ENCODE measurements at regions not wholly inside any gene's neighbourhood (a gene's known extent, or its start where the extent isn't known, plus 50 kb on each side); places are given as distances from the start of the nearest gene placed in this dataset.

DNA sequence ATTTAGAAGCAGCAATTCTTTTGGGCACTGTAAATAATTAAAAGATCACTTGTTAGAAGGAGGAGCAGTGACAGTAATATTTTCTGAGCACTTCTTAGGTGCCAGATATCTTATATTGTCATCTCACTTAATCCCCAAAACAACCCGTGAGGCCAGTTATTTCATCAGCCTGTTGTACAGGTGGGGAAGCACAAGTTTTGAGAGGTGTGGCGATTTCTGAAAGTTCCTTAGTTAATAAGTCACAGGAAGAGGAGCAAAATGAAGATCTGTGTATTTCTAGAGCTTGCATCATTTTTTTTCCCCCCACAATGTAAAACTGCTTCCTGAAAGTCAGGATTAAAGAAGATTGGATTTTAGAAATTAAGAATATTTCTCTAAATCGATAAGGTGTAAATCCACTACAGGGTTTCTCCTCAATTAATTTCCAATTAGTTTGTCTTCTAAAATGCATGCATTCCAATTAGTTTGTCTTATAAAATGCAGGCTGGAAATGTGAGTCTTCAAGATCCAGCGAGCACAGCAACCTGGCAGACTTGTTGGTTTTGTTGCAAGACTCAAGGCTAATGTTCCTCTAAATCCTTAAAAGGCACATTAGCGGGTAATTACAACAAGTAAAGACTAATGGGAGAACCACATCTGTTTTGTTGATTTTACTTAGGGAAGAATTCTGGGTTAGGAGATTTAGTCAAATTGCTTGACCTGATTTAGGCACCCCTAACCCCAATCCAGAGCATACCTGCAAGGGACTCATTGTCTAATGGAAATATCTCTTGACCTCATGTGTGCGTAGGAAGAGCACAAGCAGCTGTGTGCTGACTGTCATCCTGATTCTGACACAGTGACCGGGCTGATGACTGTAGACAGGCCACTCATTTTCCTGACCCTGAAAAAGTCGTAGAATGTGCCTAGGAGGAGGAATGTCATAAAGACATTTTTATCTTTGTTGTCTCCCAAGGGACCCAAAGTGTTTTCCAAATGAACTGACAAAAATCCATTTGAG is 272.0 kb downstream of the BAMBI start (continued):
- TF ChIP-seq, protein P1, sequence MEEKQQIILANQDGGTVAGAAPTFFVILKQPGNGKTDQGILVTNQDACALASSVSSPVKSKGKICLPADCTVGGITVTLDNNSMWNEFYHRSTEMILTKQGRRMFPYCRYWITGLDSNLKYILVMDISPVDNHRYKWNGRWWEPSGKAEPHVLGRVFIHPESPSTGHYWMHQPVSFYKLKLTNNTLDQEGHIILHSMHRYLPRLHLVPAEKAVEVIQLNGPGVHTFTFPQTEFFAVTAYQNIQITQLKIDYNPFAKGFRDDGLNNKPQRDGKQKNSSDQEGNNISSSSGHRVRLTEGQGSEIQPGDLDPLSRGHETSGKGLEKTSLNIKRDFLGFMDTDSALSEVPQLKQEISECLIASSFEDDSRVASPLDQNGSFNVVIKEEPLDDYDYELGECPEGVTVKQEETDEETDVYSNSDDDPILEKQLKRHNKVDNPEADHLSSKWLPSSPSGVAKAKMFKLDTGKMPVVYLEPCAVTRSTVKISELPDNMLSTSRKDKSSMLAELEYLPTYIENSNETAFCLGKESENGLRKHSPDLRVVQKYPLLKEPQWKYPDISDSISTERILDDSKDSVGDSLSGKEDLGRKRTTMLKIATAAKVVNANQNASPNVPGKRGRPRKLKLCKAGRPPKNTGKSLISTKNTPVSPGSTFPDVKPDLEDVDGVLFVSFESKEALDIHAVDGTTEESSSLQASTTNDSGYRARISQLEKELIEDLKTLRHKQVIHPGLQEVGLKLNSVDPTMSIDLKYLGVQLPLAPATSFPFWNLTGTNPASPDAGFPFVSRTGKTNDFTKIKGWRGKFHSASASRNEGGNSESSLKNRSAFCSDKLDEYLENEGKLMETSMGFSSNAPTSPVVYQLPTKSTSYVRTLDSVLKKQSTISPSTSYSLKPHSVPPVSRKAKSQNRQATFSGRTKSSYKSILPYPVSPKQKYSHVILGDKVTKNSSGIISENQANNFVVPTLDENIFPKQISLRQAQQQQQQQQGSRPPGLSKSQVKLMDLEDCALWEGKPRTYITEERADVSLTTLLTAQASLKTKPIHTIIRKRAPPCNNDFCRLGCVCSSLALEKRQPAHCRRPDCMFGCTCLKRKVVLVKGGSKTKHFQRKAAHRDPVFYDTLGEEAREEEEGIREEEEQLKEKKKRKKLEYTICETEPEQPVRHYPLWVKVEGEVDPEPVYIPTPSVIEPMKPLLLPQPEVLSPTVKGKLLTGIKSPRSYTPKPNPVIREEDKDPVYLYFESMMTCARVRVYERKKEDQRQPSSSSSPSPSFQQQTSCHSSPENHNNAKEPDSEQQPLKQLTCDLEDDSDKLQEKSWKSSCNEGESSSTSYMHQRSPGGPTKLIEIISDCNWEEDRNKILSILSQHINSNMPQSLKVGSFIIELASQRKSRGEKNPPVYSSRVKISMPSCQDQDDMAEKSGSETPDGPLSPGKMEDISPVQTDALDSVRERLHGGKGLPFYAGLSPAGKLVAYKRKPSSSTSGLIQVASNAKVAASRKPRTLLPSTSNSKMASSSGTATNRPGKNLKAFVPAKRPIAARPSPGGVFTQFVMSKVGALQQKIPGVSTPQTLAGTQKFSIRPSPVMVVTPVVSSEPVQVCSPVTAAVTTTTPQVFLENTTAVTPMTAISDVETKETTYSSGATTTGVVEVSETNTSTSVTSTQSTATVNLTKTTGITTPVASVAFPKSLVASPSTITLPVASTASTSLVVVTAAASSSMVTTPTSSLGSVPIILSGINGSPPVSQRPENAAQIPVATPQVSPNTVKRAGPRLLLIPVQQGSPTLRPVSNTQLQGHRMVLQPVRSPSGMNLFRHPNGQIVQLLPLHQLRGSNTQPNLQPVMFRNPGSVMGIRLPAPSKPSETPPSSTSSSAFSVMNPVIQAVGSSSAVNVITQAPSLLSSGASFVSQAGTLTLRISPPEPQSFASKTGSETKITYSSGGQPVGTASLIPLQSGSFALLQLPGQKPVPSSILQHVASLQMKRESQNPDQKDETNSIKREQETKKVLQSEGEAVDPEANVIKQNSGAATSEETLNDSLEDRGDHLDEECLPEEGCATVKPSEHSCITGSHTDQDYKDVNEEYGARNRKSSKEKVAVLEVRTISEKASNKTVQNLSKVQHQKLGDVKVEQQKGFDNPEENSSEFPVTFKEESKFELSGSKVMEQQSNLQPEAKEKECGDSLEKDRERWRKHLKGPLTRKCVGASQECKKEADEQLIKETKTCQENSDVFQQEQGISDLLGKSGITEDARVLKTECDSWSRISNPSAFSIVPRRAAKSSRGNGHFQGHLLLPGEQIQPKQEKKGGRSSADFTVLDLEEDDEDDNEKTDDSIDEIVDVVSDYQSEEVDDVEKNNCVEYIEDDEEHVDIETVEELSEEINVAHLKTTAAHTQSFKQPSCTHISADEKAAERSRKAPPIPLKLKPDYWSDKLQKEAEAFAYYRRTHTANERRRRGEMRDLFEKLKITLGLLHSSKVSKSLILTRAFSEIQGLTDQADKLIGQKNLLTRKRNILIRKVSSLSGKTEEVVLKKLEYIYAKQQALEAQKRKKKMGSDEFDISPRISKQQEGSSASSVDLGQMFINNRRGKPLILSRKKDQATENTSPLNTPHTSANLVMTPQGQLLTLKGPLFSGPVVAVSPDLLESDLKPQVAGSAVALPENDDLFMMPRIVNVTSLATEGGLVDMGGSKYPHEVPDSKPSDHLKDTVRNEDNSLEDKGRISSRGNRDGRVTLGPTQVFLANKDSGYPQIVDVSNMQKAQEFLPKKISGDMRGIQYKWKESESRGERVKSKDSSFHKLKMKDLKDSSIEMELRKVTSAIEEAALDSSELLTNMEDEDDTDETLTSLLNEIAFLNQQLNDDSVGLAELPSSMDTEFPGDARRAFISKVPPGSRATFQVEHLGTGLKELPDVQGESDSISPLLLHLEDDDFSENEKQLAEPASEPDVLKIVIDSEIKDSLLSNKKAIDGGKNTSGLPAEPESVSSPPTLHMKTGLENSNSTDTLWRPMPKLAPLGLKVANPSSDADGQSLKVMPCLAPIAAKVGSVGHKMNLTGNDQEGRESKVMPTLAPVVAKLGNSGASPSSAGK (IDR thresholded peaks at IDR 0.05) = peak; percentile 51
- TF ChIP-seq ZNF589 (CRISPR knock-in tag; IDR thresholded peaks at IDR 0.05; ENCODE audit: low read depth) (peak; percentile 93), DMBX1 (CRISPR knock-in tag; IDR thresholded peaks at IDR 0.05; ENCODE audit: borderline replicate concordance) (peak; percentile 32; the same call in 1 of the 2 replicates), CBFB (CRISPR knock-in tag; IDR thresholded peaks at IDR 0.05) (no peak), ADNP (tag; IDR thresholded peaks at IDR 0.05) (no peak), LCOR (CRISPR knock-in tag; IDR thresholded peaks at IDR 0.05) (no peak), MCM7 (IDR thresholded peaks at IDR 0.05) (no peak), ZNF785 (CRISPR knock-in tag; IDR thresholded peaks at IDR 0.05) (no peak), SMARCA4 (IDR thresholded peaks at IDR 0.05) (peak; percentile 33; the same call in 1 of the 2 replicates), ZNF197 (CRISPR knock-in tag; IDR thresholded peaks at IDR 0.05; ENCODE audit: low read depth) (peak; percentile 28; the same call in 1 of the 2 replicates)
- TF ChIP-seq, protein P2, sequence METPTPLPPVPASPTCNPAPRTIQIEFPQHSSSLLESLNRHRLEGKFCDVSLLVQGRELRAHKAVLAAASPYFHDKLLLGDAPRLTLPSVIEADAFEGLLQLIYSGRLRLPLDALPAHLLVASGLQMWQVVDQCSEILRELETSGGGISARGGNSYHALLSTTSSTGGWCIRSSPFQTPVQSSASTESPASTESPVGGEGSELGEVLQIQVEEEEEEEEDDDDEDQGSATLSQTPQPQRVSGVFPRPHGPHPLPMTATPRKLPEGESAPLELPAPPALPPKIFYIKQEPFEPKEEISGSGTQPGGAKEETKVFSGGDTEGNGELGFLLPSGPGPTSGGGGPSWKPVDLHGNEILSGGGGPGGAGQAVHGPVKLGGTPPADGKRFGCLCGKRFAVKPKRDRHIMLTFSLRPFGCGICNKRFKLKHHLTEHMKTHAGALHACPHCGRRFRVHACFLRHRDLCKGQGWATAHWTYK (CRISPR knock-in tag; IDR thresholded peaks at IDR 0.05) = peak; percentile 33; the same call in 1 of the 2 replicates
- TF ChIP-seq, protein P3, sequence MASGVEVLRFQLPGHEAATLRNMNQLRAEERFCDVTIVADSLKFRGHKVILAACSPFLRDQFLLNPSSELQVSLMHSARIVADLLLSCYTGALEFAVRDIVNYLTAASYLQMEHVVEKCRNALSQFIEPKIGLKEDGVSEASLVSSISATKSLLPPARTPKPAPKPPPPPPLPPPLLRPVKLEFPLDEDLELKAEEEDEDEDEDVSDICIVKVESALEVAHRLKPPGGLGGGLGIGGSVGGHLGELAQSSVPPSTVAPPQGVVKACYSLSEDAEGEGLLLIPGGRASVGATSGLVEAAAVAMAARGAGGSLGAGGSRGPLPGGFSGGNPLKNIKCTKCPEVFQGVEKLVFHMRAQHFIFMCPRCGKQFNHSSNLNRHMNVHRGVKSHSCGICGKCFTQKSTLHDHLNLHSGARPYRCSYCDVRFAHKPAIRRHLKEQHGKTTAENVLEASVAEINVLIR (CRISPR knock-in tag; IDR thresholded peaks at IDR 0.05) = no peak
